DMS114 treated with DMSO at 0.1 percent for 48 hours (cell line): ENCODE measurements at regions not wholly inside any gene's neighbourhood (a gene's known extent, or its start where the extent isn't known, plus 50 kb on each side); places are given as distances from the start of the nearest gene placed in this dataset.
"Not testable (repeated sequence)": the region's sequence is repeated elsewhere in the genome, so short reads cannot be mapped to it uniquely, and the experiment has no call there.

Source experiments
- DNase-seq: peaks from one replicate; lab custom pipeline; 2025; ENCODE audit not compliant: unreplicated experiment; lab: John Stamatoyannopoulos, UW

DNA sequence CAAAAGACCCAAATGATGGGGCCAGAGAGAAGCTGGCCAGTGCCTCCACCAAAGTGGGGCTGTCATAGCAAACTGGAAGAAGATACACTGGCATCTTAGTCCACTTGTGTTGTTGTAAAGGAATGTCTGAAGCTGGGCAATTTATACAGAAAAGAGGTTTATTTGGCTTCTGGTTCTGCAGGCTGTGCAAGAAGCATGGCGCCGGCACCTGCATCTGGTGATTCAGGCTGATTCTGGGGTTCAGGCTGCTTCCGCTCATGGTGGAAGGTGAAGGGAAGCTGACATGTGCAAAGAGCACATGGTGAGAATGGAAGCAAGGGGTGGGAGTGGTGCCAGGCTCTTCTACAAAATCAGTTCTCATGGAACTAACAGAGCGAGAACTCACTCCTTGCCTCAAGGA is 135.9 kb upstream of the TWIST2 start:
- no peak for DNase-seq

DNA sequence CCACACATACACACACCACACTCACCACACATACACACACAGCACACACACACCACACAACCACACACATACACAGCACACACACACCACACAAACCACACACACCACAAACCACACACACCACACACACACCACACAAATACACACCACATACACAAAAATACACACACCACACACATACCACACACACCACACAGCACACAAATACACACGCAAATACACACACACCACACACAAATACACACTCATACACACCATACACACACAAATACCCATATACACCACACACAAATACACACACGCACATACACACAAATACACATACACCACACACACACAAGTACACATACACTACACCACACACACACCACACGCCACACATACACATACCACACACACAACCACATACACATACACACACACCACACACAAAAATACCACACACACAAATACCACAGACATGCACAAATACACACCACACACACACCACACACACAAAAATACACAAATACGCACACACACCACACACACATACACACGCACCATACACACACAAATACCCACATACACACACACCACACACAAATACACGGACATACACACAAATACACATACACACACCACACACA is 134.6 kb upstream of the TWIST2 start:
- DNase-seq = no peak

DNA sequence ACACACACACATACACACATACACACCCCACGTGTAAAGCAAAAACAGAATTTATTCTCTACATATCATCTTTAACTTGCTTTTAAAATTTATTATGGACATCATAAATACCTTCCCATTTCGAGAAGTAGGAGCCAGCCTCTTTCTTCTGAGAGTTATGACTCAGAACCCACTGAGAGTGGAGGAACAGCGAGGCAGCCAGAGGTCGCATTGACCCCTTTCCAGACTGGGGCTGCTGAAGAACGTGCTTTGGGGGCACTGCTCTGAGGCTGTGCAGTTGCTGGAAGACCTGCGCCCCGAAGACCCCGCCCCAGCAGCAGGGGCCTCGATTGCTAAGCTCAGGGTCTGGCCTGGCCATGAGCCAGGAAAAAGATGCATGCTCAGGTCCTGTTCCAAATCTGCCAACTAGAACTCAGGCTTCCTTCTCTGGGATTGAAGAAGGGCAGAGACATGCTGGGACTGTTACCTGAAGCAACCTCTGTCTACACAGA is 133.8 kb upstream of the TWIST2 start:
- no peak for DNase-seq

DNA sequence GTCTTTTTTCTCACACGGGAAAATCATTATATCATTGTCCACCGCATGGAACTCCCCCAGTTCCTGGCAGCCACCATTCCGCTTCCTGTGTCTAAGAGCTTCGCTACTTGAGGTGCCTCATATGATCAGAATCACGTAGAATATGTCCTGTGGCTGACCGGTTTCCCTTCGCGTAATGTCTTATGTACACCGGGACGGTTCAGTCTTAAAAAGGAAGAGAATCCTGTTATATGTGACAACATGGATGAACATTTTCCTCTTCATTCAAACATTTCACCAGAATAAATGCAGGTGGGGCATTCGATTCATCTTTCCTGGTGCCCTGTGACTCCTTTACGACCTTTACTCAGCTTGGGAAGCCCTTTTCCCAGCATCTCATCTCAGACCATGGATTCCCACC is 131.7 kb upstream of the TWIST2 start:
- DNase-seq = no peak

DNA sequence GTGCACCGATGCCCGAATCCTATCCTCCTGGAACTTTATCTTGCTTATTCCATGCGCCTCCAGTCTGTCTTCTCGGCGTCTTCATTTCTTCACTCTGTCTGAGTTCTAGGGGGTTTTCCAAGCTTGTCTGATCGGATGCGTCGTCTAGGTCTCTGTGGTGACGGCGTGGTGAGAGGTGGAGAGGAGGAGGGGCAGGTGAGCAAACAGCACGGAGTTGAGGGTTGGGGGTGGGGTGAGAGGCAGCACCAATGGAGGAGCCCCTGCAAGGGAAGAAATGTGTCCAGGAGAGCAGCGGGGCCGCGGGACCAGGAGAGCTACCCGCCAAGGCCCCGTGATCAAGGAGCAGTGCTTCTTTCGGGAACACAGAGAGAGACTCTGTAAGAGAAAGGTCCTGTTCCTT is 131.3 kb upstream of the TWIST2 start:
- DNase-seq = no peak

DNA sequence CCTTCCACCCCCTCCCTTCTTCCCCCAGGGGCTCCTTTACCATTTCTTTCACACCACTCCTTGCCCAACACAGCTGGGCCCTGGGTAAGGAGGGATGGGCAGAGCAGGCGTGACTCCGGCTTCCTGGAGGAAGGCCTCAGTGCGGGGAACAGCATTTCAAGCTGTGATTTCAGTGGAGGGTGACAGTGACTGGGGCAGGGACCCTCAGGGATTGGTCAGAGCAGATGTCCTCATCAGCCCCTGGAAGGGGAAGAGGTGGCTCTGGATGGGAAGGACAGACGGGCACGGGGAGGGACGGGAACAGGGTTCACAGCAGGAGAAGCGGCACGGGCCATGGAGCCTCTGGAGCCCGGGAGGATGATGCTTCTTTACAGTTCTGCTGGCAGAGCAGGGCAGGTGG is 130.8 kb upstream of the TWIST2 start:
- no peak for DNase-seq

DNA sequence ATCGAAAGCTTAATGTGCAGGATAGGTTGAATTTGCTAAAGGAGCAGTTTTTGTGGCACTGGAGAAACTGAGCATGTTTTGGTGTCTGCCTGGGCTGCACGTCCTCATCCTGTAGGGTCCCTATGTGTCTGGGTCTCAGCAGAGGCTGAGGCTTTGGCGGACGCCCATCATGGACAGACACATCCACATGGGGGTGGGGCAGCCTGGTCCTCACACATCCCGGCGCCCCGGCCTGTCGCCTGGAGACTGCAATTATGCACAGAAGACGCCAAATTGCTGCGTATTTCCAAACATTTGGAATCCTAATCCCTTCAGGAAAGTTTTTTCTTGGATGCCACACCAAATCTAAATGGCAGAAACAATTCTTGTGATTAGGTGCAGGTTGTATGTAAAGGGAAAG is 128.2 kb upstream of the TWIST2 start:
- no peak for DNase-seq

DNA sequence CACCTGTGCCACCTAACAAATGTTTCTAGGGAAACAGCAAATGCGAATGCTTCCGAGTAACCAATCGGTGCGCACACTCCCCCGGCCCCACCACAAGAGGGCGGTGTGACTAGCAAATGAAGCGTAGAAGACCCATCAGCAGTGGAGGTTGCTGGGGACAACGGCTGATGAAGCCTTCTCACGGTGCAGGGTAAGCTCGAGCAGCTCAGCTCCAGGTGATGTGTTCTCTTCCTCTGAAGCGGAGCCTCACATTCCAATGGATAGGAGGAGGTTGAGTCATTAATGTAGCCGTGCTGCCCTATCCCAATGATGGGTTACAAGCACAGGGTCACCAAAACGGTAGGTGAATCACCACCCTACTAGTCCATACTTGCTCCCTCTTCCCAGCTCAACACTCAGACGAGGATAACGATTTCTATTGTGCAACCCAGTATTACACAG is 127.6 kb upstream of the TWIST2 start:
- no peak for DNase-seq

DNA sequence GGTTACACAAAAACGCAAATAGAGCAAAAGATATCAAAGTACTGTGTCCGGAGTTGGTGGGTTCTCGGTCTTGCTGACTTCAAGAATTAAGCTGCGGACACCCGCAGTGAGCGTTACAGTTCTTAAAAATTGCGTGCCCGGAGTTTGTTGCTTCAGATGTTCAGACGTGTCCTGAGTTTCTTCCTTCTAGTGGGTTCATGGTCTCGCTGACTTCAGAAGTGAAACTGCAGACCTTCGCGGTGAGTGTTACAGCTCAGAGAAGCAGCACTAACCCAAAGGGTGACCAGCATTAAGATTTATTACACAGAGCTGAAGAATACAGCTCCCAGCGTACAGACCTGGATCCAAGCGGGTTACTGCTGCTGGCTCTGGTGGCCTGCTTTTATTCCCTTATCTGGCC is 125.7 kb upstream of the TWIST2 start:
- DNase-seq = no peak

DNA sequence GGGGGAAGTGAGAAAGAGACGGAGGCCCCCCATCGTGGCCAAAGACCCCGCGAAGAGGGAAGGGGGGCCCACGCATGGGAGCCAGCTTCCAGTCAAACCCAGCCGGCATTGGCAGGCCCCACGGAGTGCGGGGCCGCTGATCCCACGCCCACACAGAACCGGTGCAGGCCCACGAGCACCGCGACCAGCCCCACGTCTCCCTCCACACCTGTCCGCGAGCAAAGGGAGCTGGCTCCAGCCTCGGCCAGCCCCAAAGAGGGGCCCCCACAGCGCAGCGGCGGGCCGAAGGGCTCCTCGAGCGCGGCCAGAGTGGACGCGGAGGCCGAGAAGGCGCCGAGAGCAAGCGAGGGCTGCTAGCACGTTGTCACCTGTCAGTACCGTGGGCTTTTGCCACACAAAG is 125.0 kb upstream of the TWIST2 start:
- no peak for DNase-seq

DNA sequence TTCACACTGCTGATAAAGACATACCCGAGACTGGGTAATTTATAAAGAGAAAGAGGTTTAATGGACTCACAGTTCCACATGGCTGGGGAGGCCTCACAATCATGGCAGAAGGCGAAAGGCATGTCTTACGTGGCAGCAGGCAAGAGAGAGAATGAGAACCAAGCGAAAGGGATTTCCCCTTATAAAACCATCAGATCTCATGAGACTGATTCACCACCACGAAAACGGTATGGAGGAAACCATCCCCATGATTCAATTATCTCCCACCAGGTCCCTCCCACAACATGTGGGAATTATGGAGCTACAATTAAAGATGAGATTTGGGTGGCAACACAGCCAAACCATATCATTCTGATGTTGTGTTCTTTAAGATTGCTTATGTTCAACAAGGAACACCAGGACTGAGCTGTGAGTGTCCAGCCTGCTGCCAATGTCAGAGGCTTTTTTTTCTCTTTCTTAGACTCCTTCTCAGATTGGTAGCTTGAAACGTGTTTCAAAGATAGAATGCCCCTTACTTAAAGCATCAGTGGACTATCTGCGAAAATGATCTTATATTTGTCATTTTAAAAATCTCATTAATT is 124.1 kb upstream of the TWIST2 start:
- DNase-seq = not testable (repeated sequence)

DNA sequence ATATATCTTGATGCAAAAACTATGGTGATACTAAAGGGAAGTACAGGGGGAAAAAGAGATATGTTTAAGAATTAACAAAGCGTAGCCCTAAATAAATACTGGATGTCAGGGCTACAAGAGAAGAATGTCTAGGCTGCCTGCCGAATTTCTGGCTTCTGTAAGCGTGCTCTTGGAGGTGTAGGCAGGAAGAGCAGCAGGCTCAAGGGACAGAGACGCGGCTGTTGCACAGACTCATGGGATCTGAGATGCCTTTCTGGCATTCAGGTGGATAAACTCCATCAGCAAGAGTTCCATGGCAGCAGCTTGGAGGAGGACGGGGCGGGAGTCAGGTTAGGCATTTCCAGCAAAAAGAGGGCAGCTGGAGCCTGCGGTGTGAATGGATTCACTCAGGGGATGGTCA is 123.2 kb upstream of the TWIST2 start:
- no peak for DNase-seq

DNA sequence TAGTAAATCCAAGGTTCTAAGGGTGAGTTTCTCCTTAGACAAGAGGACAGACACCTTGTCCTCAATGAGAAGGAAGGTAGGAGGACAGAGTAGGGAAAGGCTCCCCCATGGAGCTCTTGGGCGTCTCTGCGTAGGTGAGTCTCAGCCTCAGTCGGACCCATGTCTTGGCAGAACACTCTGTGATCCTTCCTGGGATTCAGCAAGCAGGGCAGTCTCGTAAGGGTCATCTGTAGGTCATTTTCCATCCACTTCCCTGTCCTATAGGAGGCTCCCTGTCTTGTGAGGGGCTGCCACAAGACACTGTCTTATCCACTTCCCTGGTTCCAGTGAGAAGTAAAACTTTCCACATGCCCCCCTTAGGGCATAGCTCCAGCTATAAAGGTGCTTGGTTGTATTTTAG is 122.6 kb upstream of the TWIST2 start:
- DNase-seq = no peak

DNA sequence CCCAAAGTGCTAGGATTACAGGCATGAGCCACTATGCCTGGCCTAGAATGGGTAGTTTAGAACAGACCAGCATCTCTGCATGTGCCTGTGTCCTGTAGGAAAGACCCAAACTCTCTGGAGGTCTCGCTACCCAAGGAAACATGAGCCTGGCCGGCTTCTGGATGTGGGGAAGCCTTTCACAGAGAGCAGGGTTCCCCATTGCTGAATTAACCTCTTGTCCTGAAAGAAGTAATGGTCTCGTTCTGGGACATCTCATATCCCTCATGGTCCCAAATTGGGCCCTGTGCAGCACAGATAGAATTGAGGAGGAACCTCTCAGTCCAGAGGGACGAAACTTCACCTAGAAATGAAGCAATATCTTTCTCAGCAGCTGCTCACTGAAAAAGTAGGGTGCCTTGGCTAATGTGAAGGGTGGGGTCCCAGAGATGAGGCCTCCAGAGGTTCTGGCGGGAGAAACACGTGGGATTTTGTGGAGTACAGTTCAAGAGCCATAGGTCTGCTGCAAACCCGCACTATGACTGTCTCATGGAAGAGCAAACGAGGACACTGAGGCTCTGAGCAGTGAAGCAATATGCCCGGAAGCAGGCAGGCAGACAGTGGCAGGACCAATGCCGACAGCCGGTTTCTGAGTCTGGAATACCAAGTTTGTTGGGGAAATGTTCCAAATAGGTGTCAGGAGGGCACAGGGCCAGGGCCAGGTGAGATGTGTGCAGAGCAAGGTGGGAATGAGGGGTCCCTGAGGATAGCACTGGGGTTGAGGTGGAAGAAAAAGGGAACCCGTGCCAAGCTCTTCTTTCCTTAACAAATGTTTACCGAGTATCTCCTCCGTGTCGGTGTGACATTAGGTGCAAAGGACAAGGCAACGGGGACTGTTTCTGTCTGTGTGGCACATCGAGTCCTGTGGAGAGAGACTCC is 121.0 kb upstream of the TWIST2 start:
- DNase-seq = no peak

DNA sequence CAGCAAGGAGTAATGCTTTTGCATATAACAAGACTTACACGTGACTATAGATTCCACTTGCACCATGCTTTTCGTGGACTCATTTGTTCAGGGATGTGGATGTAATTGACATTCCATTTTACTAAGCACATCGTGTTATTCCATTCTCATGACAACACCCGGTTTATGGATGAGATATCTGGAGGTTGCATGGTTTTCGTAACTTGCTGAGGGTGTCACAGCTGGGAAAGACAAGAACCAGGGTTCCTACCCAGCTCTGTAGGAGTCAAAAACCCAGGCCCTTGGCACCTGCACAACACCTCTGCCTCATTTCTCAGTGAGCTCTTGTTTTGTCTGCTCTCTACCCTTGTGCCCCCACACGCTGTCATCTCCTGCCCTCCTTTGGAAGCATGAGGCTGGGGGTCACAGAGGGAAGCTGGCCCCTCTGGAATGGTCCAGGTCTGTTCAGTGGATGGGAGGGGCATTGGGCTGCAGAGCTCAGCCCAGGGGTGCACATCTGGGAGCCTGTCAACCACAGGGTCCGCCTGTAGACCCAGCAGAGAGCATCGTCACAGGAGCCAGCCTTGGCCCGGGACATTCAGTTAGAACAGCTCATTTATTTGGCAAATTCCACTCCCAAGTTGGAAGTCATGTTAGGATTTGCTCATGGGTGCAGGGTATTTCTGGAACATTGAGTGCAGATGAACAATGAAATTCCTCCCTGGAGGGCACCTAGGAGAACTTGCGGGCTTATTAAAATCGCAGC is 120.1 kb upstream of the TWIST2 start:
- no peak for DNase-seq

DNA sequence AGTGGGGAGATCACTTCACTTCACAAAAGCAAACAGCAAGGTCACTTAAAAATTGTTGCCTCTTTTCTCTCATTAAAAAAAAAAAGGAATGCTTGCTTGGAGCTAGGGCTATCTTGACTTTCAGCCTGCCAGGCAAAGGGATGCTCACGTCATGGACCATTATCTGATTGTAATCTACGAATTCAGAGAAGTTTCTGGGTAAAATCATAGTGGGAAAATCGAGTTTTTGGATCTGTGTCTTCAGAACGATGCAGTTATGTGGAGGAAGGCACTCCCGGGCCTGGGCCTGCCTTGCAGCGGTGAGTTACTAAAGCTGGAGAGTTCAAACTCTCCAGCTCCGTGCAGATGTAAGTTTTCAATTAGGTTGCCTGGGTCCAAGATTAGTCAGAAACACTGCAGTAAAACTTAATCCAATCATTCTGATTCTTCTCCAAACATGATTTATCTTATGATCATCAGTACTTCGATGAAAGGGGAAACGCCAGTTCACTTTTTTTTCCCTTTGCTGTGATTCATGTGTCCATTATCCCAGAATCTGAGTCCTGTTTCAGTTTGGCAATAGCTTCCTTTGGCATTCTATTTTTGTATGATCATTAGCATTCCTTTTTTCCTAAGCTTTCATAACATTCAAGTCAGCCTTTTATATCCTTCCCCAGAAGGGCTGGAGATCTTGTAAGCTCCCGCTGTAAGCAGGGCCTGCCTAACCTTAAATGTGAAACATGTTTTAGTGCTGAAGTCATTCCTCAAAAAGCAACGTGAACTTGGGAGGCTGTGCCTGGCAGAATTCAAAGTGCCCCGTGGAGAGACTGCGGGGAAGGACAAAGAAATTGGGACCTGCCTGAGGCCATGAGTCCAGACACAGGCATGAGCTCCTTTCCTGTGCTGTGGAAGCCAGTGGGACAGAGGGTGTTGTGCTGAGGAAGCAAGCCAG is 119.3 kb upstream of the TWIST2 start:
- DNase-seq = no peak

DNA sequence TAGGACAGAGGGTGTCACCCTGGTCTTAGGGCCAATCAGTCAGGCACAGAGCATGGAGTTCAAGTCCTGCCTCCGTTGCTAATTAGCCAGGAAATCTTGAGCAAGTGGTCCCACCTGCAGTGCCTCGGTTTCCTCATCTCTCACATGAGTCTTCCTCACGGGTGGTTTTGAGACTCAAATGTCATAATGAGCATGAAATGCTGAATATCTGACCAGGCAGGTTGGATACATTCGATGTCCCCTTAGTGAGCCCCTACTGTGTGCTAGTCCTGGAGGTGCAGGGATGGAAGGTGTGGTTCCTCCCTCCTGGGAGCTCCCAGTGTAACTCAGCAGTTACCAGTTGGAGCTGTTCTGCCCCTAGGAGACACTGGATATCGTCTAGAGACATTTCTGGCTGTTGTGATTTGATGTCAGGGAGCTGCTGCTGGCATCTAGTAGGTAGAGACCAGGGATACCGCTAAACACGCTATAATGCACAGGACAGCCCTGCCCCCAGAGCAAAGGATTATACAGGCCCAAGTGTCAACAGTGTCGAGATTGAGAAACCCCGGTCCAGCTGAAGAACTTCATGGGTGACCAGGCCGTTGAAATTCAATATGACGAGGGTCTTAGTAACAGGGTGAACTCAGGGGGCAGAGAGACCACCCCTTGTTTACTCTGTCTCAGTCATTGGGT is 118.5 kb upstream of the TWIST2 start:
- no peak for DNase-seq

DNA sequence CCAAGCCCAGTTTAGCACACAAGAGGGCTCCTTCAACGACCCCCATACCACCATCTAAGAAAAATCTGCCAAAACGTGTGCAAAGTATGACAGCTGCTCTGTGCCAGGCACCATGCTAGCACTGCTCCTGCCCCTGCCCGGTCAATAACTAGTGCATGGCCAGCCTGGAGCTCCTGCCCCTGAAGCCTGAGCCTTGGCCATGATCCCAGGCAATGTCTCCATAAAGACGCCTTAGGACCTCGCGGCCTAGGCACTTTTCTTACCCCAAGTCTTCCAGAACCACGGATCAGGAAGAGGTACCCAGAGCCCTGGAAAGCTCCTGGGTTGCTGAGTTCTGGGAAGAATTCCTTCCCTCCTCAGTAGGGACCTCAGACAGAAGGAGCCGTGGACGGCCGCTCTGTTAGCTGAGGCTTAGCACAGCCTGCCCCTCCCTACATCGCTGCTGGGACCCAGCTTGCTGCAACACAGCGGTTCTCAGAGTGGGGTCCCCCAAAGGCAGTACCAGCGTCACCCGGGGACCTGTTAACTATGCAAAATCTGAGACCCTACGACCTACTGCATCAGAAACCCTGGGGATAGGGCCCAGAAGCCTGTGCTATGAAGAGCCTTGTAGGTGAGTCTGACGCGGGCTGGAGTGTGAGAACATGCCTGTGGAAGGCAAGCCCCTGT is 117.8 kb upstream of the TWIST2 start:
- no peak for DNase-seq

DNA sequence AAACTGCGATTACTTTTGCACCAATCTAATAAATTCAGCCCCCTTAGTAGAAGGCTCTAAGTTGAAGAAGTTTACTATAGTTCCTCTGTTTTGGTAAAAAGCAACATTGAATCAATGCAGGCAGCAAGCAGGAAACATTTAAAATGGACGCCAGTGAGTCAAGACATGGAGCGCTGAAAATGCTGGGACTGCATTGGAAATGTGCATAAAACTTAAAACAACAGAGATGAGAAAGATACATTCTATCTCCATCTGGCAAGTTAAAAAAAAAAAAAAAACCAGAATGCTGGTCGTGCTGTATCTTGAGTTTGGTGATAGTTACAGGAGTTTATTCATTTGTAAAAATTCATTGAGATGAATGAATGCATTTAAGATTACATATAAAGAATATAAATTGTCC is 117.0 kb upstream of the TWIST2 start:
- no peak for DNase-seq
